GM12801 (cell line): ENCODE measurements at regions not wholly inside any gene's neighbourhood (a gene's known extent, or its start where the extent isn't known, plus 50 kb on each side); places are given as distances from the start of the nearest gene placed in this dataset.

Source experiments
- CTCF ChIP-seq: IDR thresholded peaks from one replicate; pipeline ENCODE4 v1.5.1; 2011; ENCODE audit warnings: control low read depth; ENCODE audit not compliant: insufficient read length; ENCODE audit errors: extremely low read depth

GRCh38 chr2:136572335-136572734, 193.0 kb upstream of the THSD7B start:
- TF ChIP-seq CTCF = no peak

GRCh38 chr2:136557203-136557602, 208.1 kb upstream of the THSD7B start:
- no peak for TF ChIP-seq CTCF

GRCh38 chr2:136550181-136550580, 215.2 kb upstream of the THSD7B start:
- no peak for TF ChIP-seq CTCF

- no peak for TF ChIP-seq CTCF
Measured at GRCh38 chr2:136539355-136539754, 226.0 kb upstream of the THSD7B start.

GRCh38 chr2:136538489-136538888, 226.9 kb upstream of the THSD7B start:
- TF ChIP-seq CTCF = no peak

GRCh38 chr2:136534811-136535210, 230.5 kb upstream of the THSD7B start:
- TF ChIP-seq CTCF = no peak

- TF ChIP-seq CTCF = no peak
Measured at GRCh38 chr2:136532171-136532570, 233.2 kb upstream of the THSD7B start.

- no peak for TF ChIP-seq CTCF
Measured at GRCh38 chr2:136531731-136532130, 233.6 kb upstream of the THSD7B start.
